HCT116 (cell line): ENCODE measurements at regions not wholly inside any gene's neighbourhood (a gene's known extent, or its start where the extent isn't known, plus 50 kb on each side); places are given as distances from the start of the nearest gene placed in this dataset.

Experiments used
- ATAC-seq: fragments of 200-7000 bp; cut with Tn5 transposase; 2 replicates; pipeline ENCODE4 v1.9.1; 2020; ENCODE audit warnings: mild to moderate bottlenecking, moderate library complexity
- BruUV-seq: library from RNA; stranded (reverse); fragments of 400-500 nt; replicated peaks from 2 replicates; lab custom pipeline; 2021; lab: Mats Ljungman, UMichigan
- CTCF ChIA-PET: fragments of 300-600 bp; sonication (Branson Sonifier 250); formaldehyde crosslinking; loops from one replicate; lab custom pipeline; 2021; ENCODE audit warnings: antibody characterized with exemption; lab: Charles Lee
- POLR2A ChIA-PET: fragments of 300-600, 350-600 bp; sonication (Branson Sonifier 250); formaldehyde crosslinking; loops from one replicate; lab custom pipeline; 2021; ENCODE audit warnings: antibody characterized with exemption; lab: Charles Lee
- RAD21 ChIA-PET, 2 experiments: fragments of 300-600 bp; sonication (Branson Sonifier 250); formaldehyde crosslinking; loops; one replicate each; lab custom pipeline; 2023; ENCODE audit warnings: low total read pairs in 2 of 2; ENCODE audit not compliant: uncharacterized antibody in 2 of 2, unreplicated experiment in 2 of 2, low non-redundant PET in 1 of 2; lab: Charles Lee
- DNase-seq: peaks from one replicate; pipeline ENCODE4 v3.0.0-alpha.2; 2010; ENCODE audit warnings: low read depth, low spot score
- H2AFZ ChIP-seq: fragments of 200-600 bp; shearing (Covaris generic), sonication (generic); 2 replicates; pipeline ENCODE4 v1.6.1; 2017; ENCODE audit warnings: low read depth, mixed run types, mixed read lengths, antibody characterized with exemption, low read length; ENCODE audit not compliant: poor library complexity, severe bottlenecking
- H3K27ac ChIP-seq: 2 replicates; pipeline ENCODE4 v1.5.1; 2012; ENCODE audit warnings: low read depth, low read length
- H3K27me3 ChIP-seq: fragments of 200-600 bp; sonication (generic); 2 replicates; pipeline ENCODE4 v1.6.1; 2016; ENCODE audit warnings: mixed run types, low read length, mixed read lengths; ENCODE audit not compliant: insufficient read depth
- H3K36me3 ChIP-seq, 2 experiments: fragments of 200-500 bp in 1 of 2; fragments of 200-600 bp in 1 of 2; sonication (Bioruptor generic) in 1 of 2; sonication (generic) in 1 of 2; 2 replicates each; pipeline versions ENCODE4 v1.5.1 to v1.6.1; 2014 to 2016; ENCODE audit warnings: low read length in 2 of 2, inconsistent platforms in 1 of 2, mixed read lengths in 1 of 2, mixed run types in 1 of 2; ENCODE audit not compliant: insufficient read depth in 2 of 2, control insufficient read depth in 1 of 2
- H3K4me1 ChIP-seq, 2 experiments: fragments of 200-600 bp in 1 of 2; sonication (generic) in 1 of 2; 2 replicates each; pipeline versions ENCODE4 v1.5.1 to v1.6.1; 2012 to 2017; ENCODE audit warnings: low read length in 2 of 2, inconsistent platforms in 1 of 2, mild to moderate bottlenecking in 1 of 2, mixed read lengths in 1 of 2, mixed run types in 1 of 2, moderate library complexity in 1 of 2; ENCODE audit not compliant: insufficient read depth in 2 of 2, control insufficient read depth in 1 of 2
- H3K4me2 ChIP-seq: fragments of 200-600 bp; sonication (generic); 2 replicates; pipeline ENCODE4 v1.6.1; 2017; ENCODE audit warnings: mixed run types, low read length, mixed read lengths
- H3K4me3 ChIP-seq, 2 experiments: fragments of 200-600 bp in 1 of 2; sonication (generic) in 1 of 2; replicated peaks in 1 of 2; 2 replicates each; pipeline ENCODE4 v1.5.1; 2011 to 2016; ENCODE audit warnings: low read length in 2 of 2, control low read depth in 1 of 2, low read depth in 1 of 2, mild to moderate bottlenecking in 1 of 2, mixed read lengths in 1 of 2, mixed run types in 1 of 2
- H3K79me2 ChIP-seq: fragments of 200-600 bp; sonication (generic); 2 replicates; pipeline ENCODE4 v1.6.1; 2017; ENCODE audit warnings: mild to moderate bottlenecking, mixed run types, low read length, moderate library complexity, mixed read lengths; ENCODE audit not compliant: insufficient read depth
- H3K9ac ChIP-seq: fragments of 200-600 bp; sonication (generic); 2 replicates; pipeline ENCODE4 v1.6.1; 2016; ENCODE audit warnings: low read length, mixed read lengths
- H3K9me2 ChIP-seq: fragments of 200-600 bp; sonication (generic), shearing (Covaris generic); 2 replicates; pipeline ENCODE4 v1.6.1; 2017; ENCODE audit warnings: mixed run types, mild to moderate bottlenecking, moderate library complexity; ENCODE audit not compliant: insufficient read depth
- H3K9me3 ChIP-seq, 2 experiments: fragments of 200-500 bp in 1 of 2; fragments of 200-600 bp in 1 of 2; sonication (Bioruptor generic) in 1 of 2; sonication (generic) in 1 of 2; 2 replicates each; pipeline ENCODE4 v1.6.1; 2014 to 2017; ENCODE audit warnings: low read length in 2 of 2, mixed read lengths in 2 of 2, inconsistent platforms in 1 of 2, low read depth in 1 of 2, mild to moderate bottlenecking in 1 of 2, mixed run types in 1 of 2, moderate library complexity in 1 of 2; ENCODE audit not compliant: control insufficient read depth in 1 of 2, insufficient read depth in 1 of 2
- H4K20me1 ChIP-seq: fragments of 200-600 bp; sonication (generic), shearing (Covaris generic); 2 replicates; pipeline ENCODE4 v1.6.1; 2017; ENCODE audit warnings: mixed run types, mild to moderate bottlenecking, moderate library complexity; ENCODE audit not compliant: insufficient read depth
- CBX3 ChIP-seq: IDR thresholded peaks from 2 replicates; pipeline ENCODE4 v1.6.1; 2012; ENCODE audit warnings: low read depth
- FOSL1 ChIP-seq: IDR thresholded peaks from 2 replicates; pipeline ENCODE4 v1.6.1; 2012; ENCODE audit warnings: low read depth
- POLR2A ChIP-seq: IDR thresholded peaks from 2 replicates; pipeline ENCODE4 v1.7.0; 2011; ENCODE audit warnings: borderline replicate concordance; ENCODE audit not compliant: insufficient read depth, insufficient read length; ENCODE audit errors: extremely low read depth
- POLR2AphosphoS5 ChIP-seq: IDR thresholded peaks from 2 replicates; pipeline ENCODE4 v1.6.1; 2011; ENCODE audit warnings: mild to moderate bottlenecking, low read depth, low read length, moderate library complexity
- RAD21 ChIP-seq: IDR thresholded peaks from 2 replicates; pipeline ENCODE4 v1.6.1; 2012; ENCODE audit warnings: low read depth, mild to moderate bottlenecking
- SIN3A ChIP-seq: IDR thresholded peaks from 2 replicates; pipeline ENCODE4 v1.6.1; 2012; ENCODE audit warnings: low read depth
- SP1 ChIP-seq: IDR thresholded peaks from 2 replicates; pipeline ENCODE4 v1.6.1; 2012; ENCODE audit warnings: low read depth
- YY1 ChIP-seq: IDR thresholded peaks from 2 replicates; pipeline ENCODE4 v1.6.1; 2011; ENCODE audit warnings: low read length, low read depth, moderate library complexity, mild to moderate bottlenecking; ENCODE audit not compliant: insufficient replicate concordance; ENCODE audit errors: extremely low read depth
- intact Hi-C: fragments of 100-400 bp; cut with micrococcal nuclease; formaldehyde crosslinking; loops from 2 replicates; pipeline ENCODE4 v1.10.0; 2022
- TF ChIP-seq, protein P1 (sequence below): IDR thresholded peaks from 2 replicates; pipeline ENCODE4 v1.6.1; 2012
- TF ChIP-seq, protein P2 (sequence below), 3 experiments: fragments of 200-600 bp in 1 of 3; sonication (generic) in 1 of 3; IDR thresholded peaks in 2 of 3; conservative IDR thresholded peaks in 1 of 3; 2 replicates each; pipeline ENCODE4 v1.5.1; 2012 to 2017; ENCODE audit warnings: low read depth in 2 of 3, low read length in 2 of 3, antibody characterized with exemption in 1 of 3, borderline replicate concordance in 1 of 3, control low read depth in 1 of 3, mild to moderate bottlenecking in 1 of 3, mixed read lengths in 1 of 3, mixed run types in 1 of 3, moderate library complexity in 1 of 3; ENCODE audit not compliant: insufficient read depth in 1 of 3
- TF ChIP-seq, protein P3 (sequence below): IDR thresholded peaks from 2 replicates; pipeline ENCODE4 v1.6.1; 2012; ENCODE audit warnings: low read depth

DNA sequence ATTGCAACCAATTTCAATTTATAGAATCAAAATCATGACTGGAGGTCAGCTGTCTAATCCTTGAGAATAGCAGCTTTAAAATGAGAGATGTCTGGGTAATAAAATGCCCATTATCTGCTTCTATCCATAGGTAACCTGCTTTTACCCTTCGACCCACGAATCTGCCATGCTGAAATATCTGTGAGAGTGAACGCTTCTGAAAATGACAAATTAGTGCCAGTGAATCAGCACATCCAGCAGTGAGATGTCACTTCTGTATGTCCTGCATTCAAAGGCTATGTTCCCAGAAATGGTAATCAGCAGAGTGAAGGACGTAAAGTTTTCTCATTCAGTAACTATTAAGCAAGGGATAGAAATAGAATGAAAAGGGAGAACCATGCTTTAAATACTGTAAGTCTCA lies 532.4 kb upstream of the ITGA1 start:
- H3K4me2 ChIP-seq: no peak overlapping the region
- ATAC-seq (no peak), DNase-seq (no peak)
- no peaks in the 10 kb centered on the region for H3K79me2 ChIP-seq
- H3K27ac ChIP-seq: no peak overlapping the region
- H3K36me3 ChIP-seq: no peaks in the 10 kb centered on the region; a peak in 1 of 4 replicates
- no peak overlapping the region for H3K9ac ChIP-seq
- BruUV-seq: no TSS peak
- no peak overlapping the region for H3K4me3 ChIP-seq
- H3K9me2 ChIP-seq: no peaks in the 10 kb centered on the region
- no peaks in the 10 kb centered on the region for H3K27me3 ChIP-seq
- no peaks in the 10 kb centered on the region for H4K20me1 ChIP-seq
- CTCF ChIA-PET: no interaction called here
- H3K9me3 ChIP-seq: no peaks in the 10 kb centered on the region; a peak in 1 of 4 replicates
- no peaks in the 10 kb centered on the region for H3K4me1 ChIP-seq
- no peak overlapping the region for H2AFZ ChIP-seq
- RAD21 ChIA-PET: no interaction called here
- intact Hi-C loops: no loop called here
- TF ChIP-seq POLR2AphosphoS5 (no peak), FOSL1 (no peak), YY1 (no peak), SIN3A (no peak), RAD21 (no peak), SP1 (no peak), CBX3 (no peak), POLR2A (no peak)
- TF ChIP-seq, protein P1, sequence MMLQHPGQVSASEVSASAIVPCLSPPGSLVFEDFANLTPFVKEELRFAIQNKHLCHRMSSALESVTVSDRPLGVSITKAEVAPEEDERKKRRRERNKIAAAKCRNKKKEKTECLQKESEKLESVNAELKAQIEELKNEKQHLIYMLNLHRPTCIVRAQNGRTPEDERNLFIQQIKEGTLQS: no peak
- TF ChIP-seq, protein P2, sequence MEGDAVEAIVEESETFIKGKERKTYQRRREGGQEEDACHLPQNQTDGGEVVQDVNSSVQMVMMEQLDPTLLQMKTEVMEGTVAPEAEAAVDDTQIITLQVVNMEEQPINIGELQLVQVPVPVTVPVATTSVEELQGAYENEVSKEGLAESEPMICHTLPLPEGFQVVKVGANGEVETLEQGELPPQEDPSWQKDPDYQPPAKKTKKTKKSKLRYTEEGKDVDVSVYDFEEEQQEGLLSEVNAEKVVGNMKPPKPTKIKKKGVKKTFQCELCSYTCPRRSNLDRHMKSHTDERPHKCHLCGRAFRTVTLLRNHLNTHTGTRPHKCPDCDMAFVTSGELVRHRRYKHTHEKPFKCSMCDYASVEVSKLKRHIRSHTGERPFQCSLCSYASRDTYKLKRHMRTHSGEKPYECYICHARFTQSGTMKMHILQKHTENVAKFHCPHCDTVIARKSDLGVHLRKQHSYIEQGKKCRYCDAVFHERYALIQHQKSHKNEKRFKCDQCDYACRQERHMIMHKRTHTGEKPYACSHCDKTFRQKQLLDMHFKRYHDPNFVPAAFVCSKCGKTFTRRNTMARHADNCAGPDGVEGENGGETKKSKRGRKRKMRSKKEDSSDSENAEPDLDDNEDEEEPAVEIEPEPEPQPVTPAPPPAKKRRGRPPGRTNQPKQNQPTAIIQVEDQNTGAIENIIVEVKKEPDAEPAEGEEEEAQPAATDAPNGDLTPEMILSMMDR (IDR thresholded peaks at IDR 0.05 in 2 of 3, conservative IDR thresholded peaks at IDR 0.05 in 1 of 3; ENCODE audit: borderline replicate concordance in 1 of 3, insufficient read depth in 1 of 3, low read depth in 2 of 3, low read length in 2 of 3): no peak
- TF ChIP-seq, protein P3, sequence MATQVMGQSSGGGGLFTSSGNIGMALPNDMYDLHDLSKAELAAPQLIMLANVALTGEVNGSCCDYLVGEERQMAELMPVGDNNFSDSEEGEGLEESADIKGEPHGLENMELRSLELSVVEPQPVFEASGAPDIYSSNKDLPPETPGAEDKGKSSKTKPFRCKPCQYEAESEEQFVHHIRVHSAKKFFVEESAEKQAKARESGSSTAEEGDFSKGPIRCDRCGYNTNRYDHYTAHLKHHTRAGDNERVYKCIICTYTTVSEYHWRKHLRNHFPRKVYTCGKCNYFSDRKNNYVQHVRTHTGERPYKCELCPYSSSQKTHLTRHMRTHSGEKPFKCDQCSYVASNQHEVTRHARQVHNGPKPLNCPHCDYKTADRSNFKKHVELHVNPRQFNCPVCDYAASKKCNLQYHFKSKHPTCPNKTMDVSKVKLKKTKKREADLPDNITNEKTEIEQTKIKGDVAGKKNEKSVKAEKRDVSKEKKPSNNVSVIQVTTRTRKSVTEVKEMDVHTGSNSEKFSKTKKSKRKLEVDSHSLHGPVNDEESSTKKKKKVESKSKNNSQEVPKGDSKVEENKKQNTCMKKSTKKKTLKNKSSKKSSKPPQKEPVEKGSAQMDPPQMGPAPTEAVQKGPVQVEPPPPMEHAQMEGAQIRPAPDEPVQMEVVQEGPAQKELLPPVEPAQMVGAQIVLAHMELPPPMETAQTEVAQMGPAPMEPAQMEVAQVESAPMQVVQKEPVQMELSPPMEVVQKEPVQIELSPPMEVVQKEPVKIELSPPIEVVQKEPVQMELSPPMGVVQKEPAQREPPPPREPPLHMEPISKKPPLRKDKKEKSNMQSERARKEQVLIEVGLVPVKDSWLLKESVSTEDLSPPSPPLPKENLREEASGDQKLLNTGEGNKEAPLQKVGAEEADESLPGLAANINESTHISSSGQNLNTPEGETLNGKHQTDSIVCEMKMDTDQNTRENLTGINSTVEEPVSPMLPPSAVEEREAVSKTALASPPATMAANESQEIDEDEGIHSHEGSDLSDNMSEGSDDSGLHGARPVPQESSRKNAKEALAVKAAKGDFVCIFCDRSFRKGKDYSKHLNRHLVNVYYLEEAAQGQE: no peak
- POLR2A ChIA-PET: no interaction called here
